ENCODE measurements at regions not wholly inside any gene's neighbourhood (a gene's known extent, or its start where the extent isn't known, plus 50 kb on each side); places are given as distances from the start of the nearest gene placed in this dataset.

DNA sequence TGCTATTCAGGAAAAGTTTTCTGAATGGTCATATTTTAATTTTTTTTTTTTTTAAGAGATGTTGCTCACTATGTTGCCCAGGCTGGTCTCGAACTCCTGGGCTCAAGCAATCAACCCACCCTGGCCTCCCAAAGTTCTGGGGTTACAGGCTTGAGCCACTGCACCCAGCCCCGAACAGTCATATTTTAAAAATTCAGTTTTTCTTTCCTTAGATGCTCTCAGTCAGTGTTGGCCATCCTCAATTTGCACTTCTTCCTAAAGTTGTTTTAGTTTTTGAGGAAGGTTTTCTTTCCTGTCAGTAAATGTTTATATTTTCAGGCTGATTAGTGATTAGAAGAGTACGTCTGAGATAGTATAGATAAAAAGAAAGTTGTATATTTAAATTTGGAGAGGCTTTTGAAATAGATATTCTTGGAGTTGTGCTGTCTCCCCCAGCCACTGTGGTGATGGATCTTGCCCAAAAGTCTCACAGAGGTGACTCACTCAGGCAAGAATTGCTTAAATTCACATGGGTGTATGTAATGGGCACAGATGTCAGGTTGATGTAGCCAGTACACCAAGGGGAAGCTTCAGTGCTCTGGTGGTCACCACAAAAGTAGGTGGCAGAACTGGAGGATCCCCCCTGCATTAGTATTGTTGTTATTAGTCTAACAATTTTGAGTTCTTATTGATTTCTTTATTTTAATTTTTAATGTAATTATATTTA is 72.2 kb upstream of the ELOVL6 start:
- TF ChIP-seq, protein P1, sequence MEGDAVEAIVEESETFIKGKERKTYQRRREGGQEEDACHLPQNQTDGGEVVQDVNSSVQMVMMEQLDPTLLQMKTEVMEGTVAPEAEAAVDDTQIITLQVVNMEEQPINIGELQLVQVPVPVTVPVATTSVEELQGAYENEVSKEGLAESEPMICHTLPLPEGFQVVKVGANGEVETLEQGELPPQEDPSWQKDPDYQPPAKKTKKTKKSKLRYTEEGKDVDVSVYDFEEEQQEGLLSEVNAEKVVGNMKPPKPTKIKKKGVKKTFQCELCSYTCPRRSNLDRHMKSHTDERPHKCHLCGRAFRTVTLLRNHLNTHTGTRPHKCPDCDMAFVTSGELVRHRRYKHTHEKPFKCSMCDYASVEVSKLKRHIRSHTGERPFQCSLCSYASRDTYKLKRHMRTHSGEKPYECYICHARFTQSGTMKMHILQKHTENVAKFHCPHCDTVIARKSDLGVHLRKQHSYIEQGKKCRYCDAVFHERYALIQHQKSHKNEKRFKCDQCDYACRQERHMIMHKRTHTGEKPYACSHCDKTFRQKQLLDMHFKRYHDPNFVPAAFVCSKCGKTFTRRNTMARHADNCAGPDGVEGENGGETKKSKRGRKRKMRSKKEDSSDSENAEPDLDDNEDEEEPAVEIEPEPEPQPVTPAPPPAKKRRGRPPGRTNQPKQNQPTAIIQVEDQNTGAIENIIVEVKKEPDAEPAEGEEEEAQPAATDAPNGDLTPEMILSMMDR (IDR thresholded peaks at IDR 0.05) = no peak
- TF ChIP-seq POLR2AphosphoS5 (IDR thresholded peaks at IDR 0.05; ENCODE audit: low read depth, low read length) = no peak
- TF ChIP-seq SIN3A (IDR thresholded peaks at IDR 0.05; ENCODE audit: borderline replicate concordance, insufficient read depth, low read depth, low read length) = no peak
- TF ChIP-seq, protein P2, sequence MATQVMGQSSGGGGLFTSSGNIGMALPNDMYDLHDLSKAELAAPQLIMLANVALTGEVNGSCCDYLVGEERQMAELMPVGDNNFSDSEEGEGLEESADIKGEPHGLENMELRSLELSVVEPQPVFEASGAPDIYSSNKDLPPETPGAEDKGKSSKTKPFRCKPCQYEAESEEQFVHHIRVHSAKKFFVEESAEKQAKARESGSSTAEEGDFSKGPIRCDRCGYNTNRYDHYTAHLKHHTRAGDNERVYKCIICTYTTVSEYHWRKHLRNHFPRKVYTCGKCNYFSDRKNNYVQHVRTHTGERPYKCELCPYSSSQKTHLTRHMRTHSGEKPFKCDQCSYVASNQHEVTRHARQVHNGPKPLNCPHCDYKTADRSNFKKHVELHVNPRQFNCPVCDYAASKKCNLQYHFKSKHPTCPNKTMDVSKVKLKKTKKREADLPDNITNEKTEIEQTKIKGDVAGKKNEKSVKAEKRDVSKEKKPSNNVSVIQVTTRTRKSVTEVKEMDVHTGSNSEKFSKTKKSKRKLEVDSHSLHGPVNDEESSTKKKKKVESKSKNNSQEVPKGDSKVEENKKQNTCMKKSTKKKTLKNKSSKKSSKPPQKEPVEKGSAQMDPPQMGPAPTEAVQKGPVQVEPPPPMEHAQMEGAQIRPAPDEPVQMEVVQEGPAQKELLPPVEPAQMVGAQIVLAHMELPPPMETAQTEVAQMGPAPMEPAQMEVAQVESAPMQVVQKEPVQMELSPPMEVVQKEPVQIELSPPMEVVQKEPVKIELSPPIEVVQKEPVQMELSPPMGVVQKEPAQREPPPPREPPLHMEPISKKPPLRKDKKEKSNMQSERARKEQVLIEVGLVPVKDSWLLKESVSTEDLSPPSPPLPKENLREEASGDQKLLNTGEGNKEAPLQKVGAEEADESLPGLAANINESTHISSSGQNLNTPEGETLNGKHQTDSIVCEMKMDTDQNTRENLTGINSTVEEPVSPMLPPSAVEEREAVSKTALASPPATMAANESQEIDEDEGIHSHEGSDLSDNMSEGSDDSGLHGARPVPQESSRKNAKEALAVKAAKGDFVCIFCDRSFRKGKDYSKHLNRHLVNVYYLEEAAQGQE (IDR thresholded peaks at IDR 0.05; ENCODE audit: insufficient read depth in 1 of 2, low read depth in 2 of 2, low read length in 1 of 2) = no peak
